Body of pancreas (tissue), 4 donors: ENCODE measurements at regions not wholly inside any gene's neighbourhood (a gene's known extent, or its start where the extent isn't known, plus 50 kb on each side); places are given as distances from the start of the nearest gene placed in this dataset.

Source experiments
- ATAC-seq: fragments of 150-250 bp; one replicate; pipeline ENCODE4 v1.9.1; 2016
- DNase-seq, 4 donors: peaks; one replicate each; pipeline ENCODE4 v3.0.0-alpha.2; 2019
- H3K27ac ChIP-seq, 4 donors: fragments of 200-600 bp; sonication (generic); 1 replicate in 3 of 4; 2 replicates in 1 of 4; pipeline versions ENCODE4 v1.5.1 to v1.6.1; 2016 to 2019; ENCODE audit warnings: mild to moderate bottlenecking in 1 of 4, mixed read lengths in 1 of 4, moderate library complexity in 1 of 4
- H3K27me3 ChIP-seq, 2 donors: fragments of 200-600 bp; sonication (generic); one replicate each; pipeline ENCODE4 v1.6.0; 2016; ENCODE audit warnings: mild to moderate bottlenecking in 1 of 2
- H3K36me3 ChIP-seq, 2 donors: fragments of 200-600 bp; sonication (generic); replicated peaks in 1 of 2; 2 replicates each; pipeline ENCODE4 v1.5.1; 2016; ENCODE audit warnings: low read depth in 2 of 2; ENCODE audit not compliant: insufficient read depth in 1 of 2
- H3K4me1 ChIP-seq: fragments of 200-600 bp; sonication (generic); one replicate; pipeline ENCODE4 v1.6.0; 2016
- H3K4me3 ChIP-seq, 2 donors: fragments of 200-600 bp; sonication (generic); 1 replicate in 1 of 2; 2 replicates in 1 of 2; pipeline ENCODE4 v1.5.1; 2016 to 2019
- H3K9me3 ChIP-seq, 3 donors: fragments of 200-600 bp; sonication (generic); 1 replicate in 2 of 3; 2 replicates in 1 of 3; pipeline ENCODE4 v1.5.1; 2016
- POLR2A ChIP-seq, 3 donors: fragments of 450-650 bp; IDR thresholded peaks; one replicate each; pipeline ENCODE4 v1.6.1; 2016; ENCODE audit warnings: antibody characterized with exemption in 3 of 3, mild to moderate bottlenecking in 2 of 3
- WGBS, 2 donors: methylation state at CpG; one replicate each; pipeline ENCODE4 v1.1.5; 2017; 5-methylcytosine and 5-hydroxymethylcytosine counted together
- intact Hi-C: fragments of 100-400 bp; cut with DNase I; formaldehyde crosslinking; loops from one replicate; pipeline ENCODE4 v1.15.1; 2023
- TF ChIP-seq, protein P1 (sequence below), 7 experiments: fragments of 450-650 bp in 4 of 7; fragments of 200-600 bp in 3 of 7; sonication (generic) in 3 of 7; IDR thresholded peaks; one replicate each; pipeline ENCODE4 v1.5.1; 2016 to 2019; ENCODE audit warnings: antibody characterized with exemption in 7 of 7

DNA sequence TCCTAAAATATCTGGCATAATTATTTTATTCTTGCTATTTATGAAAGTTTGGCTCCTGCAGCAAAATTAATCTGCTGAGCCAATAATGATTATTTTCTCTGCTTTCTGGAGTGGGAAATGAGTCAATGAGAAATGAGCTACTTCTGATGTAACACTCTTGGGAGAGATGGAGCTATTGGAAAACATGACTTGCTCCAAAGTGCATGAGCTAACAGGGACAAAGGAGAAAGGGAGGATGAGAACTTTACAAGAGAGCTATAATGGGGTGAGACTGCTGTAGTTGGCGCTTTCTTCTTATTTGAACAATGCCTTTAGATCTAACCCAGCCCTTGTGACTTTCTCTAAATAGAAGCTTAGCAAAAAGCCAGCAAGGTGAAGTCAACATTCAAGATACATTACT, 615.1 kb downstream of the ANKRD50 start:
- ATAC-seq, result no peak
- Histone ChIP-seq H3K4me1 (no peaks in the 10 kb centered on the region), H3K36me3 (no peaks in the 10 kb centered on the region), H3K27me3 (no peaks in the 10 kb centered on the region), H3K4me3 (no peak overlapping the region), H3K9me3 (no peaks in the 10 kb centered on the region), H3K27ac (no peak overlapping the region)
- WGBS, 2 donors, result 68 to 88% methylated on average over 1 of the region's 1 CpG
- intact Hi-C loops, result no loop called here
- TF ChIP-seq, protein P1, sequence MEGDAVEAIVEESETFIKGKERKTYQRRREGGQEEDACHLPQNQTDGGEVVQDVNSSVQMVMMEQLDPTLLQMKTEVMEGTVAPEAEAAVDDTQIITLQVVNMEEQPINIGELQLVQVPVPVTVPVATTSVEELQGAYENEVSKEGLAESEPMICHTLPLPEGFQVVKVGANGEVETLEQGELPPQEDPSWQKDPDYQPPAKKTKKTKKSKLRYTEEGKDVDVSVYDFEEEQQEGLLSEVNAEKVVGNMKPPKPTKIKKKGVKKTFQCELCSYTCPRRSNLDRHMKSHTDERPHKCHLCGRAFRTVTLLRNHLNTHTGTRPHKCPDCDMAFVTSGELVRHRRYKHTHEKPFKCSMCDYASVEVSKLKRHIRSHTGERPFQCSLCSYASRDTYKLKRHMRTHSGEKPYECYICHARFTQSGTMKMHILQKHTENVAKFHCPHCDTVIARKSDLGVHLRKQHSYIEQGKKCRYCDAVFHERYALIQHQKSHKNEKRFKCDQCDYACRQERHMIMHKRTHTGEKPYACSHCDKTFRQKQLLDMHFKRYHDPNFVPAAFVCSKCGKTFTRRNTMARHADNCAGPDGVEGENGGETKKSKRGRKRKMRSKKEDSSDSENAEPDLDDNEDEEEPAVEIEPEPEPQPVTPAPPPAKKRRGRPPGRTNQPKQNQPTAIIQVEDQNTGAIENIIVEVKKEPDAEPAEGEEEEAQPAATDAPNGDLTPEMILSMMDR (IDR thresholded peaks at IDR 0.05), result no peak
- TF ChIP-seq POLR2A (IDR thresholded peaks at IDR 0.05), result no peak
- no peak for DNase-seq

DNA sequence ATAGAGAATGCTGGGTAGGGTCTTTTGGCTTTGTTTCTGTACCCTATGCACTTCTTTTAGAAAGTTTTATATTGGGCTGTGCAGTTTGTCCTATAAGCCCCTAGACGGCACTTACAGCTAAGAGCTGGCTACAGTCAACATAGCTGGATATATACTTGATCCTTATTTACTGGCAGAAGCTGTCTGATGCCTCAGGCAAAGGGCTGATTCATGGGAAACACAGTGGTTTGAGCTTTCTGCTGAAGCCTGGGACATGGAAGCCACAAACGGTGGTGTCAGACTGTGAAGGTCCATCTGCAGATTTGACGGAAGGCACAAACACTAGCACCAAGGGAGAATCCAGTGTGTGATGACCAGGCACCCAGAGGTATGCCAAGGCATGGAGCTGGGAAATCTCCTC, 608.4 kb downstream of the ANKRD50 start:
- 91 to 92% methylated on average over 3 of the region's 3 CpGs for WGBS, 2 donors
- Histone ChIP-seq H3K9me3 (no peaks in the 10 kb centered on the region), H3K27me3 (no peaks in the 10 kb centered on the region), H3K4me1 (no peaks in the 10 kb centered on the region), H3K36me3 (no peaks in the 10 kb centered on the region), H3K4me3 (no peak overlapping the region), H3K27ac (no peak overlapping the region)
- no peak for DNase-seq
- intact Hi-C loops, result no loop called here
- no peak for ATAC-seq
- TF ChIP-seq, protein P1 (IDR thresholded peaks at IDR 0.05), result no peak
- no peak for TF ChIP-seq POLR2A (IDR thresholded peaks at IDR 0.05)

DNA sequence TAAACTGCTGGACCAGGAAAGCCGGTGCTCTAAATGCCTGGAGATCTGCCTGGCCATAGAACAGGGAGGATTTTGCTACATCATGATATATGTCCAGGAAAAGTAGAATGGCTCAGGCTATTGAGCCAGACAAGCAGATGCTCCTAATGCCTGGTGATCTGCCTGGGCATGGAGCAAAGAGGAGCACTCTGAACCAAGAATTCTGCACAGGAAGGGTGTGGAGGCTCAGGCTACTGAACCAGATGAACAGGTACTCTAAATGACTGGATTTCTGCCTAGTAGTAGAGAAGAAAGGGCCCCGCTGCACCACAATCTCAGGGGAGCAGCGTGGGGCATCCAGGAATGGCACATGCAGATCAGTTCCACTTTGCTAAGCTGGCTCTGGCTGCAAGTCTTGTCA, 607.9 kb downstream of the ANKRD50 start:
- H3K36me3 ChIP-seq, result no peaks in the 10 kb centered on the region
- no peaks in the 10 kb centered on the region for H3K27me3 ChIP-seq
- no peak overlapping the region for H3K4me3 ChIP-seq
- no peak overlapping the region for H3K27ac ChIP-seq
- H3K9me3 ChIP-seq, result no peaks in the 10 kb centered on the region
- WGBS, 2 donors, result 83 to 84% methylated on average over 3 of the region's 3 CpGs
- ATAC-seq (no peak), DNase-seq (no peak)
- TF ChIP-seq, protein P1 (IDR thresholded peaks at IDR 0.05), result no peak
- no peak for TF ChIP-seq POLR2A (IDR thresholded peaks at IDR 0.05)
- no peaks in the 10 kb centered on the region for H3K4me1 ChIP-seq
- intact Hi-C loops, result no loop called here

DNA sequence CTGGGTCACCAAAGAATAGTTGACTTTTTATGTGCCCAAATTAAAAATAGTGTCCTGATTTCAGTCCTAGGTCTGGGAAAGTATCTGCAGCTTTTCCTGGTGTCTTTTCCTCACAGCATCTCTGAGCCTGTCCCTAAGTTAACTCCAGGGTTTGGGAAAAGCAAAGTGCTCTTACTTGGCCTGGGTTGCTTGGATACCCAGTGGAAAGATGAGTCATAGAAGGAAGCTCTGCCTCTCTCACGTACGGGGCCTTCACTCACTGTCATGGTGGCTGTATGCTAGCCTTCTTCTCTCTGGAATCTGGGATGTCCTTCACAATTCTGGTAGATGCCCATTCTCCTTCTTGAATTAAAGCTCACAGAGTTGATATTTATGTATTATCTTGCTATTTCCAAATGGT, 607.3 kb downstream of the ANKRD50 start:
- Histone ChIP-seq H3K4me3 (no peak overlapping the region), H3K27me3 (no peaks in the 10 kb centered on the region), H3K4me1 (no peaks in the 10 kb centered on the region), H3K36me3 (no peaks in the 10 kb centered on the region), H3K27ac (no peak overlapping the region), H3K9me3 (no peaks in the 10 kb centered on the region)
- intact Hi-C loops, result no loop called here
- no peak for ATAC-seq
- WGBS, 2 donors, result 61 to 71% methylated on average over 2 of the region's 2 CpGs
- TF ChIP-seq POLR2A (IDR thresholded peaks at IDR 0.05), result no peak
- TF ChIP-seq, protein P1 (IDR thresholded peaks at IDR 0.05), result no peak
- DNase-seq, result no peak

DNA sequence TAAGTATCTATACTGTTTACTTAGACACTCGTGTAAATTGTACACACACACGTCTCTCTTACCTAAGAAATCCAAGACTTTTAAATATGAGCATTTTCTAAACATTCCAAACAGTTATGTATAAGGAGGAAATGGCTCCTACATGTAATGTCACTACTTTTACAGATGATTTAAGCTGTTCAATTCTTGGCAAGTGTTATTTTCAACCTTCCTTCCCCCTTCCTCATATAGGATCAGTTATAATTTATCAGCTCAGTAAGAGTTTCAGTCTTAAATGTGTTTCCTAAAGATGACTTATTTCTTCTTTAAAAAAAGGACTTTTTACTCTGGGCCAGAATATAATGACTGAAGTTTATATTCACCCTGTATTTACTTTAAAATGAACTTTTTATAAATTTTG, 601.1 kb downstream of the ANKRD50 start:
- 30 to 50% methylated on average over 2 of the region's 2 CpGs for WGBS, 2 donors
- no peaks in the 10 kb centered on the region for H3K27me3 ChIP-seq
- ATAC-seq, result no peak
- no peak for DNase-seq
- no peaks in the 10 kb centered on the region for H3K36me3 ChIP-seq
- no peak overlapping the region for H3K27ac ChIP-seq
- no peaks in the 10 kb centered on the region for H3K4me1 ChIP-seq
- TF ChIP-seq POLR2A (IDR thresholded peaks at IDR 0.05), result no peak
- TF ChIP-seq, protein P1 (IDR thresholded peaks at IDR 0.05), result no peak
- no peak overlapping the region for H3K4me3 ChIP-seq
- intact Hi-C loops, result no loop called here
- no peaks in the 10 kb centered on the region for H3K9me3 ChIP-seq
